ENCODE measurements at regions not wholly inside any gene's neighbourhood (a gene's known extent, or its start where the extent isn't known, plus 50 kb on each side); places are given as distances from the start of the nearest gene placed in this dataset.

- no peak for DNase-seq (ENCODE audit: low read depth in 2 of 2)
These were observed 155.7 kb upstream of the ZNF536 start for GRCh38 chr19:30216453-30216852.

GRCh38 chr19:30217461-30217860 lies 154.7 kb upstream of the ZNF536 start:
- DNase-seq (ENCODE audit: low read depth in 2 of 2): no peak

- DNase-seq (ENCODE audit: low read depth in 2 of 2): no peak
These were observed 152.5 kb upstream of the ZNF536 start for GRCh38 chr19:30219702-30220101.

- DNase-seq (ENCODE audit: low read depth in 2 of 2): no peak
These were observed 151.0 kb upstream of the ZNF536 start for GRCh38 chr19:30221176-30221575.

GRCh38 chr19:30222428-30222873 lies 149.7 kb upstream of the ZNF536 start:
- DNase-seq (ENCODE audit: low read depth in 2 of 2): no peak

- no peak for DNase-seq (ENCODE audit: low read depth in 2 of 2)
These were observed 149.0 kb upstream of the ZNF536 start for GRCh38 chr19:30222992-30223865.

- DNase-seq (ENCODE audit: low read depth in 2 of 2): no peak
These were observed 148.1 kb upstream of the ZNF536 start for GRCh38 chr19:30223866-30224688.

GRCh38 chr19:30224689-30225606 lies 147.2 kb upstream of the ZNF536 start:
- no peak for DNase-seq (ENCODE audit: low read depth in 2 of 2)

GRCh38 chr19:30225676-30226463 lies 146.3 kb upstream of the ZNF536 start:
- DNase-seq (ENCODE audit: low read depth in 2 of 2): no peak

GRCh38 chr19:30226464-30227011 lies 145.6 kb upstream of the ZNF536 start:
- no peak for DNase-seq (ENCODE audit: low read depth in 2 of 2)

GRCh38 chr19:30227012-30227621 lies 145.1 kb upstream of the ZNF536 start:
- no peak for DNase-seq (ENCODE audit: low read depth in 2 of 2)

GRCh38 chr19:30227661-30228112 lies 144.5 kb upstream of the ZNF536 start:
- peak; percentile 54 to 62 for DNase-seq (ENCODE audit: low read depth in 2 of 2)

GRCh38 chr19:30228113-30228834 lies 143.9 kb upstream of the ZNF536 start:
- no peak for DNase-seq (ENCODE audit: low read depth in 2 of 2)

GRCh38 chr19:30228835-30229524 lies 143.2 kb upstream of the ZNF536 start:
- DNase-seq (ENCODE audit: low read depth in 2 of 2): no peak

GRCh38 chr19:30229525-30230174 lies 142.5 kb upstream of the ZNF536 start:
- DNase-seq (ENCODE audit: low read depth in 2 of 2): no peak

GRCh38 chr19:30231408-30232318 lies 140.5 kb upstream of the ZNF536 start:
- DNase-seq (ENCODE audit: low read depth in 2 of 2): no peak

GRCh38 chr19:30233375-30233774 lies 138.8 kb upstream of the ZNF536 start:
- DNase-seq (ENCODE audit: low read depth in 2 of 2): no peak

All from fibroblast of skin of left quadriceps (primary cell).